Heart right ventricle (tissue), 16 donors: ENCODE measurements at regions not wholly inside any gene's neighbourhood (a gene's known extent, or its start where the extent isn't known, plus 50 kb on each side); places are given as distances from the start of the nearest gene placed in this dataset.

Experiments used
- ATAC-seq, 8 donors: fragments of 200-7000 bp; cut with Tn5 transposase; one replicate each; pipeline ENCODE4 v1.9.1; 2020; ENCODE audit warnings: mild to moderate bottlenecking in 8 of 8, moderate library complexity in 8 of 8, moderate number of reproducible peaks in 1 of 8
- DNase-seq, 2 donors: peaks; one replicate each; pipeline ENCODE4 v3.0.0-alpha.2; 2020
- H3K27ac ChIP-seq, 10 donors: fragments of 200-600 bp; sonication (generic) in 2 of 10; one replicate each; pipeline versions ENCODE4 v1.5.0 to v1.8.0; 2020 to 2022; ENCODE audit warnings: mild to moderate bottlenecking in 3 of 10
- H3K27me3 ChIP-seq, 7 donors: fragments of 200-600 bp; one replicate each; pipeline ENCODE4 v1.8.0; 2021 to 2022; ENCODE audit warnings: mild to moderate bottlenecking in 2 of 7
- H3K36me3 ChIP-seq, 9 donors: fragments of 200-600 bp; sonication (generic) in 1 of 9; one replicate each; pipeline versions ENCODE4 v1.5.0 to v1.8.0; 2020 to 2022; ENCODE audit warnings: mild to moderate bottlenecking in 2 of 9
- H3K4me1 ChIP-seq, 9 donors: fragments of 200-600 bp; sonication (generic) in 1 of 9; one replicate each; pipeline versions ENCODE4 v1.5.0 to v1.8.0; 2020 to 2022; ENCODE audit warnings: mild to moderate bottlenecking in 4 of 9
- H3K4me3 ChIP-seq, 10 donors: fragments of 200-600 bp; sonication (generic) in 2 of 10; one replicate each; pipeline versions ENCODE4 v1.5.0 to v1.8.0; 2020 to 2022; ENCODE audit warnings: mild to moderate bottlenecking in 7 of 10, moderate library complexity in 2 of 10
- H3K9me3 ChIP-seq, 11 donors: fragments of 200-600 bp in 10 of 11; sonication (generic) in 2 of 11; one replicate each; pipeline versions ENCODE4 v1.5.0 to v1.8.0; 2013 to 2022; ENCODE audit warnings: mild to moderate bottlenecking in 2 of 11, control low read depth in 1 of 11, moderate library complexity in 1 of 11
- CTCF ChIP-seq, 9 donors: fragments of 200-600 bp; sonication (generic) in 2 of 9; IDR thresholded peaks; one replicate each; pipeline versions ENCODE4 v1.5.0 to v1.8.0; 2021 to 2022; ENCODE audit warnings: antibody characterized with exemption in 9 of 9, mild to moderate bottlenecking in 5 of 9, moderate library complexity in 1 of 9
- WGBS, 2 donors: extraction: QIAGEN DNeasy Blood & Tissue Kit; methylation state at CpG; one replicate each; pipeline ENCODE4 v1.1.7; 2013; ENCODE audit warnings: inconsistent platforms in 1 of 2; 5-methylcytosine and 5-hydroxymethylcytosine counted together
- intact Hi-C, 10 donors: fragments of 100-400 bp; cut with DNase I; formaldehyde crosslinking; loops; one replicate each; pipeline versions ENCODE4 v1.11.1 to v1.14.2; 2022
- donor health status: Arrhythmogenic right ventricular cardiomyopathy.
- donor health status: ischemic (EF 13 %, LVEDD 7.1; RV severe dilation, severe dysfunction).
- donor health status: healthy with polysubstance abuse.
- donor health status: DM: no; HTN: yes; CAD: no.
- donor health status: DM: no; HTN: no; CAD: no.
- donor health status: ischemic (EF 25% LVEDD 6.9; RV normal size, moderate dysfunction).
- donor health status: ischemic (EF 25% LVEDD 5.7; RV mildly dilated, moderate dysfunction).
- donor health status: healthy.
- donor health status: DM: yes; HTN: yes; CAD: no.
- donor health status: Ischemic cardiomyopathy.
- donor health status: ischemic (EF 35%, LVEDD 5.7; RV mildly dilated, moderate dysfunction).
- donor health status: nonischemic (EF 11% LVEDD 7.7; RV severe dilation, severe dysfunction).
- donor health status: DM: yes; HTN: yes; CAD: no.
- donor health status: PGD.
- donor health status: ischemic (EF 29% LVEDD 5.4; RV normal size, mild dysfunction).
- donor health status: nonischemic (EF 23%, LVEDD 6.1; RV moderate dilation, normal function).

DNA sequence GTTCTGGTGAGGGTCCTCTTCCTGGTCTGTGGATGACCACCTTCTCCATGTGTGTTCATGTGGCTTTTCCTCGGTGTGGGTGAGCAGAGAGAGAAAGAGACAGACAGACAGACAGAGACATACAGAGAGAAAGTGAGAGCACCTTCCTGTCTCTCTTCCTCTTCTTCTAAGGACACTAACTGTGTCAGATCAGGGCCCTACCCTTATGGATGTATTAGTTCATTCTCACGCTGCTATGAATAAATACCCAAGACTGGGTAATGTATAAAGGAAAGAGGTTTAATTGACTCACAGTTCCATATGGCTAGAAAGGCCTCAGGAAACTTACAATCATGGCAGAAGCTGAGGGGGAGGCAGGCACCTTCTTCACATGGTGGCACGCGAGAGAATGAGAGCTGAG, 131.5 kb upstream of the ZNF648 start:
- Histone ChIP-seq H3K27me3 (no peaks in the 10 kb centered on the region), H3K36me3 (no peaks in the 10 kb centered on the region), H3K4me3 (no peak overlapping the region), H3K4me1 (peaks cover 0 to 43% (median 12%) of the 10 kb centered on the region in 9 donors), H3K27ac (peak overlapping the region in 1 of 10 donors; percentile 60), H3K9me3 (no peaks in the 10 kb centered on the region)
- TF ChIP-seq CTCF (IDR thresholded peaks at IDR 0.05): no peak
- intact Hi-C loops: loop anchor here in 1 of 10 donors (10.0 kb wide), 1 partner anchor 48 kb away; no protein-coding TSS in a partner anchor
- ATAC-seq (no peak), DNase-seq (no peak)
- 91 to 99% methylated on average over 4 of the region's 4 CpGs for WGBS, 2 donors

DNA sequence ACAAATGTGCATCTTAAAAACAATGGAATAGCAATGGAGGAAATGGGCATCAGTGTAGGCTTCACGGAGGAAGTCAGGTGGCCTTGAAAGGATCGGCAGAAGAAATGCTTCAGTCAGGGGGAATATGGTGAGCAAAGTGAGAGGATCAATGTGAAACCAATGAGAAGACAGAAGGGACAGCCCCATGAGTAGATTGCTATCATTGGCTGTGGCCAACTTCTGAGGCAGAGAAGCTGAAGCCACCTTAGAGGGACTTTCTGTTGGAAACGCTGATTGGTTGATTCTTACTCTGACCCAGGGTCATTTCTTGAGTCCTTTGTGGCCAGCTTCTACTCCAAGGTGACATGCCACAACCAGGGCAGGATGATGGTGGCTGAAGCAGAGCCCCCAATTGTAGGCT, 130.7 kb upstream of the ZNF648 start:
- H3K27ac ChIP-seq: no peak overlapping the region
- no peak for TF ChIP-seq CTCF (IDR thresholded peaks at IDR 0.05)
- DNase-seq (no peak), ATAC-seq (no peak)
- H3K27me3 ChIP-seq: no peaks in the 10 kb centered on the region
- peaks cover 0 to 35% (median 6%) of the 10 kb centered on the region in 9 donors for H3K4me1 ChIP-seq
- no peaks in the 10 kb centered on the region for H3K9me3 ChIP-seq
- H3K36me3 ChIP-seq: no peaks in the 10 kb centered on the region
- 75 to 80% methylated on average over 3 of the region's 3 CpGs for WGBS, 2 donors
- H3K4me3 ChIP-seq: no peak overlapping the region
- intact Hi-C loops: loop anchor here in 1 of 10 donors (10.0 kb wide), 1 partner anchor 47 kb away; no protein-coding TSS in a partner anchor

- Histone ChIP-seq H3K4me1 (peaks cover 0 to 29% (median 0%) of the 10 kb centered on the region in 9 donors), H3K36me3 (no peaks in the 10 kb centered on the region), H3K4me3 (no peak overlapping the region), H3K27ac (no peak overlapping the region), H3K27me3 (no peaks in the 10 kb centered on the region), H3K9me3 (no peaks in the 10 kb centered on the region)
- TF ChIP-seq CTCF (IDR thresholded peaks at IDR 0.05): no peak
- WGBS, 2 donors: 90 to 96% methylated on average over 2 of the region's 2 CpGs
- no peak for DNase-seq
- intact Hi-C loops: loop anchor here in 1 of 10 donors (10.0 kb wide), 1 partner anchor 47 kb away; no protein-coding TSS in a partner anchor
- peak in 1 of 8 donors; percentile 20 for ATAC-seq
Measured at GRCh38 chr1:182191381-182192115, 130.0 kb upstream of the ZNF648 start.

GRCh38 chr1:182189535-182190066, 128.1 kb upstream of the ZNF648 start:
- Histone ChIP-seq H3K4me1 (peaks cover 0 to 35% (median 0%) of the 10 kb centered on the region in 9 donors), H3K36me3 (no peaks in the 10 kb centered on the region), H3K27me3 (no peaks in the 10 kb centered on the region), H3K27ac (no peak overlapping the region), H3K9me3 (no peaks in the 10 kb centered on the region), H3K4me3 (no peak overlapping the region)
- TF ChIP-seq CTCF (IDR thresholded peaks at IDR 0.05): no peak
- intact Hi-C loops: loop anchor here in 1 of 10 donors (10.0 kb wide), 1 partner anchor 45 kb away; no protein-coding TSS in a partner anchor
- DNase-seq: no peak
- no peak for ATAC-seq
- 41 to 53% methylated on average over 3 of the region's 3 CpGs for WGBS, 2 donors
